Endothelial cell of umbilical vein (primary cell): ENCODE measurements at regions not wholly inside any gene's neighbourhood (a gene's known extent, or its start where the extent isn't known, plus 50 kb on each side); places are given as distances from the start of the nearest gene placed in this dataset.

ENCODE experiments used
- BruUV-seq: library from RNA; stranded (reverse); fragments of 400-500 nt; replicated peaks from 2 replicates; lab custom pipeline; 2021; lab: Mats Ljungman, UMichigan
- CTCF ChIA-PET: fragments of 300-600, 350-600 bp; sonication (Branson Sonifier 250); formaldehyde crosslinking; loops from one replicate; lab custom pipeline; 2021; ENCODE audit warnings: antibody characterized with exemption, inconsistent platforms; lab: Charles Lee
- POLR2A ChIA-PET: fragments of 300-600, 350-600 bp; sonication (Branson Sonifier 250); formaldehyde crosslinking; loops from one replicate; lab custom pipeline; 2021; ENCODE audit warnings: antibody characterized with exemption, inconsistent platforms; lab: Charles Lee
- DNase-seq: peaks from one replicate; pipeline ENCODE4 v3.0.0-alpha.2; 2011; ENCODE audit warnings: low read depth, low spot score
- FAIRE-seq: peaks from 2 replicates; lab custom pipeline; 2011; peaks lifted over from hg19 to GRCh38; lab: Jason Lieb, UNC
- H2AFZ ChIP-seq: 2 replicates; pipeline ENCODE4 v1.6.0; 2012; ENCODE audit warnings: low read depth, low read length, control low read depth, inconsistent platforms
- H3K27ac ChIP-seq: 2 replicates; pipeline ENCODE4 v1.5.1; 2011; ENCODE audit warnings: low read depth, mild to moderate bottlenecking, control low read depth, low read length, moderate library complexity; ENCODE audit not compliant: insufficient read depth
- H3K27me3 ChIP-seq, 2 experiments: 2 replicates each; pipeline versions ENCODE4 v1.6.0 to v1.6.1; 2011; ENCODE audit warnings: low read length in 2 of 2, mixed read lengths in 1 of 2; ENCODE audit not compliant: control insufficient read depth in 2 of 2, insufficient read depth in 2 of 2
- H3K36me3 ChIP-seq, 2 experiments: 2 replicates in 1 of 2; 3 replicates in 1 of 2; pipeline ENCODE4 v1.5.1; 2011; ENCODE audit warnings: low read length in 2 of 2, mild to moderate bottlenecking in 1 of 2, moderate library complexity in 1 of 2; ENCODE audit not compliant: control insufficient read depth in 2 of 2, insufficient read depth in 2 of 2; ENCODE audit errors: extremely low read depth in 1 of 2
- H3K4me1 ChIP-seq: 3 replicates; pipeline ENCODE4 v1.5.1; 2011; ENCODE audit warnings: mild to moderate bottlenecking, low read length; ENCODE audit not compliant: control insufficient read depth, insufficient read depth; ENCODE audit errors: extremely low read depth
- H3K4me2 ChIP-seq: 2 replicates; pipeline ENCODE4 v1.6.1; 2011; ENCODE audit warnings: low read length, control low read depth, mixed read lengths; ENCODE audit not compliant: insufficient read depth
- H3K4me3 ChIP-seq, 3 experiments: fragments of 200-600 bp in 1 of 3; sonication (generic), shearing (Covaris generic) in 1 of 3; replicated peaks in 1 of 3; 2 replicates each; pipeline ENCODE4 v1.5.1; 2011 to 2016; ENCODE audit warnings: control low read depth in 3 of 3, low read length in 3 of 3, mild to moderate bottlenecking in 2 of 3, inconsistent platforms in 1 of 3, low read depth in 1 of 3, moderate library complexity in 1 of 3; ENCODE audit not compliant: insufficient read depth in 1 of 3
- H3K79me2 ChIP-seq: 2 replicates; pipeline ENCODE4 v1.6.0; 2012; ENCODE audit warnings: low read length, inconsistent platforms; ENCODE audit not compliant: control insufficient read depth, insufficient read depth
- H3K9ac ChIP-seq: replicated peaks from 2 replicates; pipeline ENCODE3; 2011; ENCODE audit warnings: low read length, control low read depth; ENCODE audit not compliant: insufficient read depth; ENCODE audit errors: extremely low read depth
- H3K9me1 ChIP-seq: replicated peaks from 3 replicates; pipeline ENCODE4 v1.6.0; 2011; ENCODE audit warnings: mild to moderate bottlenecking, low read length; ENCODE audit not compliant: control insufficient read depth, insufficient read depth; ENCODE audit errors: extremely low read depth
- H3K9me3 ChIP-seq: replicated peaks from 2 replicates; pipeline ENCODE4 v1.5.1; 2012; ENCODE audit warnings: low read length, inconsistent platforms; ENCODE audit not compliant: control insufficient read depth, insufficient read depth
- H4K20me1 ChIP-seq: replicated peaks from 2 replicates; pipeline ENCODE3; 2011; ENCODE audit warnings: mild to moderate bottlenecking, low read length; ENCODE audit not compliant: control insufficient read depth, insufficient read depth; ENCODE audit errors: extremely low read depth
- EZH2 ChIP-seq: IDR thresholded peaks from 2 replicates; pipeline ENCODE4 v1.6.1; 2012; ENCODE audit warnings: borderline replicate concordance, low read depth, mild to moderate bottlenecking, moderate library complexity, low read length, inconsistent platforms; ENCODE audit not compliant: severe bottlenecking
- FOS ChIP-seq: IDR thresholded peaks from 2 replicates; pipeline ENCODE4 v1.6.1; 2011; ENCODE audit warnings: mild to moderate bottlenecking, low read length, moderate library complexity, borderline replicate concordance; ENCODE audit not compliant: insufficient read depth
- GATA2 ChIP-seq: IDR thresholded peaks from 2 replicates; pipeline ENCODE4 v1.7.0; 2011; ENCODE audit warnings: low read depth, mild to moderate bottlenecking, moderate library complexity, mixed read lengths, low read length; ENCODE audit not compliant: insufficient read length, insufficient read depth
- JUN ChIP-seq: IDR thresholded peaks from 2 replicates; pipeline ENCODE4 v1.6.1; 2011; ENCODE audit warnings: borderline replicate concordance, low read depth; ENCODE audit not compliant: insufficient read length, insufficient read depth
- MYC ChIP-seq: IDR thresholded peaks from one replicate; pipeline ENCODE4 v1.6.1; 2011; ENCODE audit warnings: mild to moderate bottlenecking, low read depth, low read length
- POLR2A ChIP-seq: IDR thresholded peaks from 2 replicates; pipeline ENCODE4 v1.6.1; 2012; ENCODE audit warnings: low read depth, mild to moderate bottlenecking, control low read depth, low read length
- POLR2AphosphoS5 ChIP-seq: IDR thresholded peaks from 2 replicates; pipeline ENCODE4 v1.6.1; 2012; ENCODE audit warnings: low read depth, mild to moderate bottlenecking, control low read depth, low read length, moderate library complexity; ENCODE audit not compliant: insufficient read depth
- dilution Hi-C: fragments of 300-500 bp; cut with MboI; formaldehyde crosslinking; loops from one replicate; pipeline ENCODE4 v1.15.0; 2019; ENCODE audit warnings: low sequenced_read_pairs; ENCODE audit not compliant: extremely low pct_ligation_motif_present
- intact Hi-C: fragments of 100-400 bp; cut with micrococcal nuclease; formaldehyde crosslinking; loops from one replicate; pipeline ENCODE4 v1.10.0; 2022
- TF ChIP-seq, protein P1 (sequence below), 2 donors: IDR thresholded peaks; 1 replicate in 1 of 2; 2 replicates in 1 of 2; pipeline ENCODE4 v1.5.1; 2011; ENCODE audit warnings: low read length in 2 of 2, mild to moderate bottlenecking in 2 of 2, moderate library complexity in 2 of 2, control low read depth in 1 of 2, inconsistent platforms in 1 of 2, low read depth in 1 of 2; ENCODE audit not compliant: insufficient read depth in 1 of 2; ENCODE audit errors: extremely low read depth in 1 of 2
- TF ChIP-seq, protein P2 (sequence below): IDR thresholded peaks from 2 replicates; pipeline ENCODE4 v1.6.1; 2011; ENCODE audit not compliant: insufficient read depth, insufficient read length

DNA sequence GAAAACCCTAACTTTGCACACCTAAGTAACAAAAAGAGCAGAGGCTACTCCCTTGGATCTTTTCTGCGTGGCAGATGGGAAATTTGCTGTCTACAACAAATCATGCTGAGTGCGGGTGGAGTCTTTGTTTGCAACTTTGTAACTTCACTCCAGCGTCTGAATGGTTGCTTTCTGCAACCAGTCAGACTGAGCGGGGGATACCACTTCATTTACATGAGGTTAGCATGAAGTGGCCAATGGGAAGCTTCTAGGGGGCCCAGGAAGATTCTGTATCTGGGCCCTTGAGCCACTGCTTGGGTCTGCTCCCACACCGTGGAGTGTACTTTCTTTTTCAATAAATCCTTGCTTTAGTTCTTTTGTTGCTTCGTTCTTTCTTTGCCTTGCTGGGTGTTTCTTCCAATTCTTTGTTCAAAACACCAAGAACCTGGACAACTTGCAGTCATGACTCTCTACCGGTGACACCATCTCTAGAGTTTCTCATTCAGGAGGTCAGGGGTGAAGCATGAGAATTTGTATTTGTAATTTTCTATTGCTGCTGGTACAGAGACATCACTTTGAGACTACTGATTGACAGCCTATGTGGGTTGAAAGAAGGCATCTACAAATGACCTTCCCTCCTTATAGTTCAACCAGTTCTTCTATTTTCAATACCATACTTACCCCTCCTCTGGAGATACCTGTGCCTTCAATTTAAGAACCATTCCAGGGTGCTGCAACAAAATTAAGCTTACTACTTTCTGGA is 55.8 kb upstream of the RC3H1 start:
- POLR2A ChIA-PET, result interaction anchor here (0.7 kb wide), 1 partner anchor 1149 kb away, joined by 3 read pairs; no protein-coding TSS in a partner anchor
- Histone ChIP-seq H3K9me3 (no peaks in the 10 kb centered on the region), H3K27ac (no peak overlapping the region), H3K4me3 (no peak overlapping the region), H3K4me1 (no peaks in the 10 kb centered on the region), H4K20me1 (no peaks in the 10 kb centered on the region), H3K79me2 (no peaks in the 10 kb centered on the region), H3K9ac (no peak overlapping the region), H3K4me2 (no peak overlapping the region), H3K9me1 (no peaks in the 10 kb centered on the region), H2AFZ (no peak overlapping the region), H3K27me3 (peaks cover 3 to 7% of the 10 kb centered on the region in 2 experiments), H3K36me3 (no peaks in the 10 kb centered on the region)
- no peak for DNase-seq
- no peak for FAIRE-seq
- dilution Hi-C loops, result no loop called here
- CTCF ChIA-PET, result interaction anchor here (0.6 to 2.5 kb wide), 3 partner anchors 10 to 1336 kb away, joined by 3 to 5 read pairs (median 3); no protein-coding TSS in a partner anchor
- no TSS peak for BruUV-seq
- intact Hi-C loops, result loop anchor here (10.0 kb wide), 1 partner anchor 137 kb away; no protein-coding TSS in a partner anchor
- TF ChIP-seq GATA2 (no peak), POLR2A (no peak), EZH2 (no peak), JUN (no peak), MYC (no peak), POLR2AphosphoS5 (no peak), FOS (no peak)
- TF ChIP-seq, protein P1, sequence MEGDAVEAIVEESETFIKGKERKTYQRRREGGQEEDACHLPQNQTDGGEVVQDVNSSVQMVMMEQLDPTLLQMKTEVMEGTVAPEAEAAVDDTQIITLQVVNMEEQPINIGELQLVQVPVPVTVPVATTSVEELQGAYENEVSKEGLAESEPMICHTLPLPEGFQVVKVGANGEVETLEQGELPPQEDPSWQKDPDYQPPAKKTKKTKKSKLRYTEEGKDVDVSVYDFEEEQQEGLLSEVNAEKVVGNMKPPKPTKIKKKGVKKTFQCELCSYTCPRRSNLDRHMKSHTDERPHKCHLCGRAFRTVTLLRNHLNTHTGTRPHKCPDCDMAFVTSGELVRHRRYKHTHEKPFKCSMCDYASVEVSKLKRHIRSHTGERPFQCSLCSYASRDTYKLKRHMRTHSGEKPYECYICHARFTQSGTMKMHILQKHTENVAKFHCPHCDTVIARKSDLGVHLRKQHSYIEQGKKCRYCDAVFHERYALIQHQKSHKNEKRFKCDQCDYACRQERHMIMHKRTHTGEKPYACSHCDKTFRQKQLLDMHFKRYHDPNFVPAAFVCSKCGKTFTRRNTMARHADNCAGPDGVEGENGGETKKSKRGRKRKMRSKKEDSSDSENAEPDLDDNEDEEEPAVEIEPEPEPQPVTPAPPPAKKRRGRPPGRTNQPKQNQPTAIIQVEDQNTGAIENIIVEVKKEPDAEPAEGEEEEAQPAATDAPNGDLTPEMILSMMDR (IDR thresholded peaks at IDR 0.05; ENCODE audit: extremely low read depth in 1 of 2, insufficient read depth in 1 of 2, low read depth in 1 of 2, low read length in 2 of 2), result no peak
- TF ChIP-seq, protein P2, sequence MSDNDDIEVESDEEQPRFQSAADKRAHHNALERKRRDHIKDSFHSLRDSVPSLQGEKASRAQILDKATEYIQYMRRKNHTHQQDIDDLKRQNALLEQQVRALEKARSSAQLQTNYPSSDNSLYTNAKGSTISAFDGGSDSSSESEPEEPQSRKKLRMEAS, result no peak
